ENCODE measurements at regions not wholly inside any gene's neighbourhood (a gene's known extent, or its start where the extent isn't known, plus 50 kb on each side); places are given as distances from the start of the nearest gene placed in this dataset.

GRCh38 chr1:170231662-170232061 lies 85.9 kb downstream of the NTMT2 start:
- Histone ChIP-seq H2BK15ac (ENCODE audit: low read length) (no peak overlapping the region), H4K5ac (ENCODE audit: insufficient read length, low read depth, low read length) (no peak overlapping the region), H3K4me3 (ENCODE audit: extremely low read depth in 1 of 4, insufficient read depth in 2 of 4, low read depth in 3 of 4, low read length in 4 of 4) (no peak overlapping the region), H2BK120ac (replicated peaks; ENCODE audit: low read depth, low read length) (no peak overlapping the region), H2BK12ac (ENCODE audit: low read depth, low read length) (no peak overlapping the region), H3K56ac (replicated peaks; ENCODE audit: insufficient read length, low read depth, low read length) (no peak overlapping the region), H3K79me2 (ENCODE audit: control insufficient read depth in 1 of 2, insufficient read depth in 2 of 2, low read length in 2 of 2) (no peaks in the 10 kb centered on the region), H4K8ac (ENCODE audit: extremely low read depth, insufficient read depth, low read length) (no peak overlapping the region), H3K9ac (replicated peaks in 1 of 4; ENCODE audit: extremely low read depth in 1 of 4, low read depth in 3 of 4, low read length in 3 of 4) (no peak overlapping the region), H3K27me3 (replicated peaks in 1 of 4; ENCODE audit: control insufficient read depth in 3 of 4, extremely low read depth in 1 of 4, insufficient read depth in 3 of 4, low read length in 3 of 4) (no peaks in the 10 kb centered on the region), H3K18ac (ENCODE audit: extremely low read depth, low read length) (no peak overlapping the region), H3K36me3 (ENCODE audit: control insufficient read depth in 2 of 4, insufficient read depth in 4 of 4, low read length in 3 of 4) (no peaks in the 10 kb centered on the region), H3K14ac (ENCODE audit: insufficient read length) (no peak overlapping the region), H2BK5ac (ENCODE audit: low read depth, low read length) (no peak overlapping the region), H3K4ac (replicated peaks; ENCODE audit: insufficient read length, low read depth, low read length) (no peak overlapping the region), H3K23ac (ENCODE audit: insufficient read length) (no peak overlapping the region), H4K20me1 (replicated peaks in 1 of 2; ENCODE audit: control insufficient read depth in 1 of 2, insufficient read depth in 2 of 2, low read length in 2 of 2) (no peaks in the 10 kb centered on the region), H3K9me3 (ENCODE audit: insufficient read depth in 2 of 2, low read depth in 1 of 2, low read length in 1 of 2) (no peaks in the 10 kb centered on the region), H2BK20ac (ENCODE audit: low read length) (no peak overlapping the region), H3K4me1 (replicated peaks in 1 of 4; ENCODE audit: control insufficient read depth in 3 of 4, insufficient read depth in 4 of 4, low read length in 3 of 4) (no peaks in the 10 kb centered on the region), H3K23me2 (ENCODE audit: low read depth, low read length) (no peaks in the 10 kb centered on the region), H3K4me2 (ENCODE audit: insufficient read depth in 1 of 2, low read depth in 2 of 2, low read length in 2 of 2) (no peak overlapping the region), H4K91ac (replicated peaks; ENCODE audit: insufficient read length, low read length) (no peak overlapping the region), H2AFZ (ENCODE audit: low read length) (no peak overlapping the region), H3K79me1 (ENCODE audit: low read depth, low read length) (no peaks in the 10 kb centered on the region), H3K27ac (ENCODE audit: low read depth, low read length) (no peak overlapping the region), H2AK5ac (ENCODE audit: low read depth, low read length) (no peak overlapping the region)
- ChIA-PET CTCF (ENCODE audit: partially characterized antibody) (interaction anchor here (0.6 to 1.6 kb wide), 2 partner anchors 10 to 57 kb away, joined by 3 read pairs; no protein-coding TSS in a partner anchor), POLR2A (ENCODE audit: partially characterized antibody) (no interaction called here)
- DNase-seq (ENCODE audit: low read depth in 1 of 2, low spot score in 2 of 2) (no peak), FAIRE-seq (no peak)
- no peak for TF ChIP-seq TCF12 (IDR thresholded peaks at IDR 0.05; ENCODE audit: low read depth, low read length)
- WGBS, 2 experiments (ENCODE audit: extremely low coverage in 1 of 2, insufficient coverage in 1 of 2, insufficient read length in 1 of 2, insufficient replicate concordance in 2 of 2, low coverage in 1 of 2, low lambda C conversion rate in 2 of 2, missing lambda C conversion rate in 1 of 2): 86% methylated on average over 1 of the region's 1 CpG; no CpG with 5 or more reads in 1 of the 2 experiments

Measured in H1 (cell line).